ENCODE measurements at regions not wholly inside any gene's neighbourhood (a gene's known extent, or its start where the extent isn't known, plus 50 kb on each side); places are given as distances from the start of the nearest gene placed in this dataset.

DNA sequence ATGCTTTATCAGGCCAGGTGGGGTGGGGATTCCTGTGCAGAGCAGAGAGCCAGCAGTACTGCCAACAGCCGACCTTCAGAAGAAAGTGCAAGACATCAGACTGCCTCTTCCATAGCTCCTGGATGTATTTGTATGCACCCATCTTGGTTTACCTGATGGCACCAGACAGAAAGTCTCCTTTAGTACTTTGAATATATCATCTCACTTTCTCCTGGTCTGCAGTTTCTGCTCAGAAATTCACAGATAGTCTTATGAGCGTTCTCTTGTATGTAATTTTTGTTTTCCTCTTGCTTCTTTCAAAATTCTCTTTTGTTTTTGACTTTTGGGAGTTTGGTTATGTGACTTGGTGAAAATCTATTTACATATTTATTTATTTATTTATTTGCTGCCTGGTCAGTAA lies 446.4 kb upstream of the CADM1 start (continued):
- TF ChIP-seq, protein P1, sequence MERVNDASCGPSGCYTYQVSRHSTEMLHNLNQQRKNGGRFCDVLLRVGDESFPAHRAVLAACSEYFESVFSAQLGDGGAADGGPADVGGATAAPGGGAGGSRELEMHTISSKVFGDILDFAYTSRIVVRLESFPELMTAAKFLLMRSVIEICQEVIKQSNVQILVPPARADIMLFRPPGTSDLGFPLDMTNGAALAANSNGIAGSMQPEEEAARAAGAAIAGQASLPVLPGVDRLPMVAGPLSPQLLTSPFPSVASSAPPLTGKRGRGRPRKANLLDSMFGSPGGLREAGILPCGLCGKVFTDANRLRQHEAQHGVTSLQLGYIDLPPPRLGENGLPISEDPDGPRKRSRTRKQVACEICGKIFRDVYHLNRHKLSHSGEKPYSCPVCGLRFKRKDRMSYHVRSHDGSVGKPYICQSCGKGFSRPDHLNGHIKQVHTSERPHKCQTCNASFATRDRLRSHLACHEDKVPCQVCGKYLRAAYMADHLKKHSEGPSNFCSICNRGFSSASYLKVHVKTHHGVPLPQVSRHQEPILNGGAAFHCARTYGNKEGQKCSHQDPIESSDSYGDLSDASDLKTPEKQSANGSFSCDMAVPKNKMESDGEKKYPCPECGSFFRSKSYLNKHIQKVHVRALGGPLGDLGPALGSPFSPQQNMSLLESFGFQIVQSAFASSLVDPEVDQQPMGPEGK (CRISPR knock-in tag; IDR thresholded peaks at IDR 0.05; ENCODE audit: borderline replicate concordance): no peak

DNA sequence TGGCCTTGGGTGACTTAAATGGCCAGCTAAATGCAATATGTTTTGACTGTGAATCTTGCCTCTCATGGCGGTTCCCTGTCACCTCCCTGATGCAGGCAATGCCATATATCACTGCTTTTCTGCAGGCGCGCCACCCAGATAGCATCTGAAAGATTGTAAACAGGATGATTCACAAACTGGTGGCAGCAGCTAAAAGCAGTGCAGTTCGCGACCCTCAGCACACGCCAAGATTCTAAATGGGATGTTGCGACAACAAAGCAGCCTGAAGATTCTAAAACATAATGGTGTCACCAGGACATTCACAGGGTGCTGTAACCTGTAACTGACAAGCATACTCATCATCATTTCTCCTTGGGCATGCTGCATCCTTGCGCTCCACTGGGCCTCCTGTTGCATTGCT lies 440.4 kb upstream of the CADM1 start:
- TF ChIP-seq, protein P2, sequence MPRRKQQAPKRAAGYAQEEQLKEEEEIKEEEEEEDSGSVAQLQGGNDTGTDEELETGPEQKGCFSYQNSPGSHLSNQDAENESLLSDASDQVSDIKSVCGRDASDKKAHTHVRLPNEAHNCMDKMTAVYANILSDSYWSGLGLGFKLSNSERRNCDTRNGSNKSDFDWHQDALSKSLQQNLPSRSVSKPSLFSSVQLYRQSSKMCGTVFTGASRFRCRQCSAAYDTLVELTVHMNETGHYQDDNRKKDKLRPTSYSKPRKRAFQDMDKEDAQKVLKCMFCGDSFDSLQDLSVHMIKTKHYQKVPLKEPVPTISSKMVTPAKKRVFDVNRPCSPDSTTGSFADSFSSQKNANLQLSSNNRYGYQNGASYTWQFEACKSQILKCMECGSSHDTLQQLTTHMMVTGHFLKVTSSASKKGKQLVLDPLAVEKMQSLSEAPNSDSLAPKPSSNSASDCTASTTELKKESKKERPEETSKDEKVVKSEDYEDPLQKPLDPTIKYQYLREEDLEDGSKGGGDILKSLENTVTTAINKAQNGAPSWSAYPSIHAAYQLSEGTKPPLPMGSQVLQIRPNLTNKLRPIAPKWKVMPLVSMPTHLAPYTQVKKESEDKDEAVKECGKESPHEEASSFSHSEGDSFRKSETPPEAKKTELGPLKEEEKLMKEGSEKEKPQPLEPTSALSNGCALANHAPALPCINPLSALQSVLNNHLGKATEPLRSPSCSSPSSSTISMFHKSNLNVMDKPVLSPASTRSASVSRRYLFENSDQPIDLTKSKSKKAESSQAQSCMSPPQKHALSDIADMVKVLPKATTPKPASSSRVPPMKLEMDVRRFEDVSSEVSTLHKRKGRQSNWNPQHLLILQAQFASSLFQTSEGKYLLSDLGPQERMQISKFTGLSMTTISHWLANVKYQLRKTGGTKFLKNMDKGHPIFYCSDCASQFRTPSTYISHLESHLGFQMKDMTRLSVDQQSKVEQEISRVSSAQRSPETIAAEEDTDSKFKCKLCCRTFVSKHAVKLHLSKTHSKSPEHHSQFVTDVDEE (CRISPR knock-in tag; IDR thresholded peaks at IDR 0.05): 0 out of 2 replicates have a peak, but pooled peaks have one; percentile 47
- no peak for TF ChIP-seq ARNTL (CRISPR knock-in tag; IDR thresholded peaks at IDR 0.05; ENCODE audit: borderline replicate concordance, low read depth)

DNA sequence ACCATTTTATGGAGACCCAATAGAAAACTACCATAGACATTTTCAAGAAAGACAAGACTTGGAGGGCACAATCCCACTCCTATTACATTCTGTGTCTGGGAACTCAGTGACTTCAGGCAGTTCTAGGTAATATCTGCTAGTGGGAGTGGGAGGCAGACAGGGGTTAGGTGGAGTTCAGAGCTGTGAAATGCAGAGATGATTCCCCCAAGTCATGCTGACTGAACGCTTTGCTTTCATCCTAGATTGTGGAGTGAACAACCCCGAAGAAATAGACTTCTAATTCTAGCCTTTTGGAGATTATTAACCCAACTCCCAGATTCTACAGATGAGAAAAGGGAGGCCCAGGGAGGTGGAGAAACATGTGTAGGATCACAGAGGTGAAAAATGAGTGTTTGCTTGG lies 437.8 kb upstream of the CADM1 start:
- no peak for ATAC-seq
- TF ChIP-seq ZFP3 (CRISPR knock-in tag; IDR thresholded peaks at IDR 0.05) (no peak), TCF4 (CRISPR knock-in tag; IDR thresholded peaks at IDR 0.05; ENCODE audit: borderline replicate concordance) (no peak), ISL1 (CRISPR knock-in tag; IDR thresholded peaks at IDR 0.05) (no peak), ESRRG (CRISPR knock-in tag; IDR thresholded peaks at IDR 0.05) (no peak), GLIS3 (CRISPR knock-in tag; IDR thresholded peaks at IDR 0.05) (no peak), SNAI2 (CRISPR knock-in tag; IDR thresholded peaks at IDR 0.05) (no peak), CSDC2 (CRISPR knock-in tag; IDR thresholded peaks at IDR 0.05) (no peak), PPARA (CRISPR knock-in tag; IDR thresholded peaks at IDR 0.05; ENCODE audit: borderline replicate concordance) (no peak), TOX (CRISPR knock-in tag; IDR thresholded peaks at IDR 0.05; ENCODE audit: borderline replicate concordance) (no peak), ARNTL (CRISPR knock-in tag; IDR thresholded peaks at IDR 0.05; ENCODE audit: borderline replicate concordance, low read depth) (no peak), ZNF70 (CRISPR knock-in tag; IDR thresholded peaks at IDR 0.05) (no peak)
- TF ChIP-seq, protein P3, sequence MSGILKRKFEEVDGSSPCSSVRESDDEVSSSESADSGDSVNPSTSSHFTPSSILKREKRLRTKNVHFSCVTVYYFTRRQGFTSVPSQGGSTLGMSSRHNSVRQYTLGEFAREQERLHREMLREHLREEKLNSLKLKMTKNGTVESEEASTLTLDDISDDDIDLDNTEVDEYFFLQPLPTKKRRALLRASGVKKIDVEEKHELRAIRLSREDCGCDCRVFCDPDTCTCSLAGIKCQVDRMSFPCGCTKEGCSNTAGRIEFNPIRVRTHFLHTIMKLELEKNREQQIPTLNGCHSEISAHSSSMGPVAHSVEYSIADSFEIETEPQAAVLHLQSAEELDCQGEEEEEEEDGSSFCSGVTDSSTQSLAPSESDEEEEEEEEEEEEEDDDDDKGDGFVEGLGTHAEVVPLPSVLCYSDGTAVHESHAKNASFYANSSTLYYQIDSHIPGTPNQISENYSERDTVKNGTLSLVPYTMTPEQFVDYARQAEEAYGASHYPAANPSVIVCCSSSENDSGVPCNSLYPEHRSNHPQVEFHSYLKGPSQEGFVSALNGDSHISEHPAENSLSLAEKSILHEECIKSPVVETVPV (CRISPR knock-in tag; IDR thresholded peaks at IDR 0.05): no peak
- TF ChIP-seq, protein P1 (CRISPR knock-in tag; IDR thresholded peaks at IDR 0.05; ENCODE audit: borderline replicate concordance): no peak

More for the DNA sequence above, 440.4 kb upstream of the CADM1 start:
- no peak for ATAC-seq

DNA sequence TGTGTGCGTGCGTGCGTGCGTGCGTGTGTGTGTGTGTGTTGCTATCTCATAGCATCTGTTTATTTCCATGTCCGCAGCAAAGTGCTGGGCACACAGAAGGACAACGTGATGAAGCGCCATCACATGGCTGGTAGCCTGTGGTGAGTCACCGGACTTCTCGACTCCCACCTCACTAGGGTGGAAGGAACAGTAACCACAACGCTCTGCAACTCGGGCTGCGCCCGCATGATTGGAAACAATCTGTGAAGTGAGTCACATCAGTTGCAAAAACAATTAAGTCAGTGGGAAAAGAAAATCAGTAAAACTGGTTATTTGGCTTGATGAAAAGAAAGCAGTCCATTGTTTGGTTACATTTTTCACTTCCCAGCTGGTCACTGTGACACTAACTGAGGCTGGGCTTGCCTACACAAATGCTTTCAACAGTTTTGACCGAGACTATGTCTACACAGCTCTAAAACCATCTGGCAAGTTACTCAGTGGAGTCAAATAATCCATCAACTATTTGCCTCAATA lies 437.3 kb upstream of the CADM1 start:
- ATAC-seq: no peak
- TF ChIP-seq, protein P1 (CRISPR knock-in tag; IDR thresholded peaks at IDR 0.05; ENCODE audit: borderline replicate concordance): no peak
- TF ChIP-seq, protein P2 (CRISPR knock-in tag; IDR thresholded peaks at IDR 0.05): no peak
- TF ChIP-seq PPARA (CRISPR knock-in tag; IDR thresholded peaks at IDR 0.05; ENCODE audit: borderline replicate concordance) (no peak), OSR1 (CRISPR knock-in tag; IDR thresholded peaks at IDR 0.05) (no peak), ZFP3 (CRISPR knock-in tag; IDR thresholded peaks at IDR 0.05) (no peak), RARB (CRISPR knock-in tag; IDR thresholded peaks at IDR 0.05) (no peak), ZC3H10 (CRISPR knock-in tag; IDR thresholded peaks at IDR 0.05) (no peak), GLIS3 (CRISPR knock-in tag; IDR thresholded peaks at IDR 0.05) (no peak)
- TF ChIP-seq, protein P4, sequence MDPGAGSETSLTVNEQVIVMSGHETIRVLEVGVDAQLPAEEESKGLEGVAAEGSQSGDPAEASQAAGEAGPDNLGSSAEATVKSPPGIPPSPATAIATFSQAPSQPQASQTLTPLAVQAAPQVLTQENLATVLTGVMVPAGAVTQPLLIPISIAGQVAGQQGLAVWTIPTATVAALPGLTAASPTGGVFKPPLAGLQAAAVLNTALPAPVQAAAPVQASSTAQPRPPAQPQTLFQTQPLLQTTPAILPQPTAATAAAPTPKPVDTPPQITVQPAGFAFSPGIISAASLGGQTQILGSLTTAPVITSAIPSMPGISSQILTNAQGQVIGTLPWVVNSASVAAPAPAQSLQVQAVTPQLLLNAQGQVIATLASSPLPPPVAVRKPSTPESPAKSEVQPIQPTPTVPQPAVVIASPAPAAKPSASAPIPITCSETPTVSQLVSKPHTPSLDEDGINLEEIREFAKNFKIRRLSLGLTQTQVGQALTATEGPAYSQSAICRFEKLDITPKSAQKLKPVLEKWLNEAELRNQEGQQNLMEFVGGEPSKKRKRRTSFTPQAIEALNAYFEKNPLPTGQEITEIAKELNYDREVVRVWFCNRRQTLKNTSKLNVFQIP (CRISPR knock-in tag; IDR thresholded peaks at IDR 0.05; ENCODE audit: borderline replicate concordance, low read depth): no peak
- TF ChIP-seq, protein P5, sequence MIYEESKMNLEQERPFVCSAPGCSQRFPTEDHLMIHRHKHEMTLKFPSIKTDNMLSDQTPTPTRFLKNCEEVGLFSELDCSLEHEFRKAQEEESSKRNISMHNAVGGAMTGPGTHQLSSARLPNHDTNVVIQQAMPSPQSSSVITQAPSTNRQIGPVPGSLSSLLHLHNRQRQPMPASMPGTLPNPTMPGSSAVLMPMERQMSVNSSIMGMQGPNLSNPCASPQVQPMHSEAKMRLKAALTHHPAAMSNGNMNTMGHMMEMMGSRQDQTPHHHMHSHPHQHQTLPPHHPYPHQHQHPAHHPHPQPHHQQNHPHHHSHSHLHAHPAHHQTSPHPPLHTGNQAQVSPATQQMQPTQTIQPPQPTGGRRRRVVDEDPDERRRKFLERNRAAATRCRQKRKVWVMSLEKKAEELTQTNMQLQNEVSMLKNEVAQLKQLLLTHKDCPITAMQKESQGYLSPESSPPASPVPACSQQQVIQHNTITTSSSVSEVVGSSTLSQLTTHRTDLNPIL (CRISPR knock-in tag; IDR thresholded peaks at IDR 0.05; ENCODE audit: low read depth): no peak
